IMR-90 (cell line): ENCODE measurements at regions not wholly inside any gene's neighbourhood (a gene's known extent, or its start where the extent isn't known, plus 50 kb on each side); places are given as distances from the start of the nearest gene placed in this dataset.

Source experiments
- ATAC-seq: fragments of 200-7000 bp; cut with Tn5 transposase; 2 replicates; pipeline ENCODE4 v1.9.1; 2020; ENCODE audit warnings: low read depth, mild to moderate bottlenecking, moderate library complexity
- BruUV-seq: library from RNA; stranded (reverse); fragments of 400-500 nt; replicated peaks from 2 replicates; lab custom pipeline; 2021; lab: Mats Ljungman, UMichigan
- CTCF ChIA-PET: fragments of 300-600 bp; formaldehyde crosslinking; extraction: SDS; loops from one replicate; lab custom pipeline; 2021; ENCODE audit warnings: antibody characterized with exemption; lab: Yijun Ruan, JAX
- POLR2A ChIA-PET: fragments of 300-600 bp; sonication (Branson Sonifier 250); formaldehyde crosslinking; loops from one replicate; lab custom pipeline; 2022; ENCODE audit warnings: antibody characterized with exemption; ENCODE audit not compliant: unreplicated experiment; lab: Charles Lee
- DNase-seq: peaks from one replicate; pipeline ENCODE4 v3.0.0; 2013
- H2AFZ ChIP-seq: replicated peaks from 2 replicates; pipeline ENCODE3; 2013; ENCODE audit warnings: low read length, mild to moderate bottlenecking; ENCODE audit not compliant: poor library complexity
- H2AK5ac ChIP-seq: 2 replicates; pipeline ENCODE4 v1.6.1; 2013; ENCODE audit warnings: low read depth, low read length, inconsistent platforms
- H2AK9ac ChIP-seq: replicated peaks from 2 replicates; pipeline ENCODE3; 2013; ENCODE audit warnings: mild to moderate bottlenecking, low read depth, low read length, moderate library complexity; ENCODE audit not compliant: poor library complexity
- H2BK120ac ChIP-seq: 2 replicates; pipeline ENCODE4 v1.6.1; 2013; ENCODE audit warnings: low read depth, low read length, inconsistent platforms
- H2BK15ac ChIP-seq: 3 replicates; pipeline ENCODE4 v1.6.1; 2013; ENCODE audit warnings: low read depth, low read length, inconsistent platforms
- H2BK20ac ChIP-seq: 2 replicates; pipeline ENCODE4 v1.6.1; 2013; ENCODE audit warnings: low read depth, mild to moderate bottlenecking, inconsistent platforms, low read length, moderate library complexity
- H2BK5ac ChIP-seq: 2 replicates; pipeline ENCODE4 v1.6.1; 2013; ENCODE audit warnings: mild to moderate bottlenecking, low read depth, low read length, inconsistent platforms; ENCODE audit not compliant: poor library complexity, severe bottlenecking
- H3K14ac ChIP-seq: replicated peaks from 2 replicates; pipeline ENCODE4 v1.6.1; 2013; ENCODE audit warnings: low read depth, low read length, inconsistent platforms
- H3K18ac ChIP-seq: 2 replicates; pipeline ENCODE4 v1.6.1; 2013; ENCODE audit warnings: low read depth, low read length, control low read depth
- H3K23ac ChIP-seq: 2 replicates; pipeline ENCODE4 v1.6.1; 2013; ENCODE audit warnings: low read depth, low read length, inconsistent platforms
- H3K27ac ChIP-seq: 2 replicates; pipeline ENCODE4 v1.5.1; 2013; ENCODE audit warnings: mild to moderate bottlenecking, control low read depth, low read length; ENCODE audit not compliant: insufficient read depth
- H3K27me3 ChIP-seq: 2 replicates; pipeline ENCODE4 v1.6.1; 2013; ENCODE audit warnings: low read length; ENCODE audit not compliant: control insufficient read depth, insufficient read depth
- H3K36me3 ChIP-seq: 2 replicates; pipeline ENCODE4 v1.6.1; 2013; ENCODE audit warnings: low read length, mixed read lengths; ENCODE audit not compliant: control insufficient read depth, insufficient read depth
- H3K4ac ChIP-seq: 2 replicates; pipeline ENCODE4 v1.6.1; 2013; ENCODE audit warnings: low read depth, low read length, inconsistent platforms
- H3K4me1 ChIP-seq: 2 replicates; pipeline ENCODE4 v1.6.1; 2013; ENCODE audit warnings: low read length, mixed read lengths; ENCODE audit not compliant: control insufficient read depth, insufficient read depth
- H3K4me2 ChIP-seq: 2 replicates; pipeline ENCODE4 v1.6.1; 2013; ENCODE audit warnings: low read depth, mild to moderate bottlenecking, control low read depth, low read length, moderate library complexity
- H3K4me3 ChIP-seq: 2 replicates; pipeline ENCODE4 v1.5.1; 2013; ENCODE audit warnings: low read depth, mild to moderate bottlenecking, control low read depth, low read length, moderate library complexity; ENCODE audit not compliant: insufficient read depth
- H3K56ac ChIP-seq: 2 replicates; pipeline ENCODE4 v1.6.1; 2013; ENCODE audit warnings: low read length, inconsistent platforms; ENCODE audit not compliant: insufficient read depth; ENCODE audit errors: extremely low read depth
- H3K79me1 ChIP-seq, 2 experiments: 2 replicates each; pipeline ENCODE4 v1.6.1; 2013; ENCODE audit warnings: low read length in 2 of 2, inconsistent platforms in 1 of 2, low read depth in 1 of 2
- H3K9ac ChIP-seq: 2 replicates; pipeline ENCODE4 v1.6.1; 2013; ENCODE audit warnings: low read depth, low read length, control low read depth
- H3K9me1 ChIP-seq: 2 replicates; pipeline ENCODE4 v1.6.1; 2013; ENCODE audit warnings: low read length, inconsistent platforms; ENCODE audit not compliant: insufficient read depth
- H3K9me3 ChIP-seq: 2 replicates; pipeline ENCODE4 v1.6.1; 2013; ENCODE audit warnings: low read length; ENCODE audit not compliant: control insufficient read depth, insufficient read depth
- H4K20me1 ChIP-seq: 2 replicates; pipeline ENCODE4 v1.6.1; 2013; ENCODE audit warnings: low read length, inconsistent platforms; ENCODE audit not compliant: insufficient read depth
- H4K5ac ChIP-seq: 2 replicates; pipeline ENCODE4 v1.6.1; 2013; ENCODE audit warnings: mild to moderate bottlenecking, low read depth, low read length, control low read depth
- H4K8ac ChIP-seq, 2 experiments: 2 replicates each; pipeline ENCODE4 v1.6.1; 2013; ENCODE audit warnings: low read depth in 2 of 2, low read length in 2 of 2, control low read depth in 1 of 2, inconsistent platforms in 1 of 2
- H4K91ac ChIP-seq: 2 replicates; pipeline ENCODE4 v1.6.1; 2013; ENCODE audit warnings: low read depth, low read length, inconsistent platforms; ENCODE audit not compliant: insufficient read depth
- BHLHE40 ChIP-seq: fragments of 150-350 bp; IDR thresholded peaks from 2 replicates; pipeline ENCODE4 v1.6.1; 2016; ENCODE audit warnings: mild to moderate bottlenecking, low read depth, low read length
- CHD1 ChIP-seq: IDR thresholded peaks from 2 replicates; pipeline ENCODE4 v1.6.1; 2012; ENCODE audit warnings: low read depth, low read length, improper control_type of control experiment
- FOS ChIP-seq: fragments of 150-350 bp; IDR thresholded peaks from 2 replicates; pipeline ENCODE4 v1.6.1; 2016; ENCODE audit warnings: low read depth, low read length
- MAZ ChIP-seq: IDR thresholded peaks from 2 replicates; pipeline ENCODE4 v1.6.1; 2012; ENCODE audit warnings: low read depth, mild to moderate bottlenecking, low read length, improper control_type of control experiment, moderate library complexity, borderline replicate concordance
- NFE2L2 ChIP-seq: fragments of 150-350 bp; IDR thresholded peaks from 2 replicates; pipeline ENCODE4 v1.6.1; 2016; ENCODE audit warnings: low read depth, mild to moderate bottlenecking, low read length
- RAD21 ChIP-seq: IDR thresholded peaks from 2 replicates; pipeline ENCODE4 v1.6.1; 2012; ENCODE audit warnings: low read length, improper control_type of control experiment
- RCOR1 ChIP-seq: IDR thresholded peaks from 2 replicates; pipeline ENCODE4 v1.6.1; 2012; ENCODE audit warnings: mild to moderate bottlenecking, low read length, improper control_type of control experiment; ENCODE audit not compliant: insufficient replicate concordance
- RFX5 ChIP-seq: IDR thresholded peaks from 2 replicates; pipeline ENCODE4 v1.8.0; 2012; ENCODE audit warnings: low read depth, mild to moderate bottlenecking, low read length, moderate library complexity
- whole genome bisulfite sequencing, 2 experiments: methylation state at CpG; one replicate each; pipeline versions ENCODE4 v1.1.5 to v1.1.7; 2013; ENCODE audit warnings: missing lambda C conversion rate in 2 of 2; ENCODE audit not compliant: insufficient read length in 1 of 2; ENCODE audit errors: extremely low coverage in 2 of 2; 5-methylcytosine and 5-hydroxymethylcytosine counted together
- dilution Hi-C: fragments of 300-500 bp; cut with HindIII; formaldehyde crosslinking; loops from one replicate; pipeline ENCODE4 v1.14.3; 2018; ENCODE audit warnings: low sequenced_read_pairs; ENCODE audit not compliant: unreplicated experiment
- in situ Hi-C: fragments of 300-500 bp; cut with MboI; formaldehyde crosslinking; loops from 3 replicates; pipeline ENCODE4 v1.14.3; 2019; ENCODE audit warnings: low sequenced_read_pairs, inconsistent platforms, mixed read lengths
- intact Hi-C: fragments of 100-400 bp; cut with micrococcal nuclease; formaldehyde crosslinking; loops from 2 replicates; pipeline ENCODE4 v1.10.0; 2022
- TF ChIP-seq, protein P1 (sequence below): fragments of 150-350 bp; IDR thresholded peaks from 2 replicates; pipeline ENCODE4 v1.6.1; 2017; ENCODE audit warnings: mild to moderate bottlenecking, antibody characterized with exemption, low read length, low read depth

GRCh38 chrX:7216981-7217587 is 69.1 kb upstream of the PUDP start:
- no peak overlapping the region for H2AK9ac ChIP-seq
- H3K14ac ChIP-seq: no peak overlapping the region
- no peak overlapping the region for H3K23ac ChIP-seq
- WGBS, 2 experiments: no CpG with 5 or more reads among the region's 6 CpGs
- no peak overlapping the region for H2AFZ ChIP-seq
- no peak overlapping the region for H3K4me2 ChIP-seq
- H2BK5ac ChIP-seq: no peak overlapping the region
- H4K8ac ChIP-seq: no peak overlapping the region
- no peak overlapping the region for H3K18ac ChIP-seq
- intact Hi-C loops: no loop called here
- H3K4me3 ChIP-seq: no peak overlapping the region
- CTCF ChIA-PET: no interaction called here
- no peaks in the 10 kb centered on the region for H3K4me1 ChIP-seq
- H2BK15ac ChIP-seq: no peak overlapping the region
- H4K5ac ChIP-seq: no peak overlapping the region
- H3K4ac ChIP-seq: no peak overlapping the region
- H3K9me1 ChIP-seq: no peaks in the 10 kb centered on the region
- no peaks in the 10 kb centered on the region for H4K20me1 ChIP-seq
- H3K27me3 ChIP-seq: no peaks in the 10 kb centered on the region; the same call in none of the 2 replicates
- POLR2A ChIA-PET: no interaction called here
- no peaks in the 10 kb centered on the region for H3K79me1 ChIP-seq
- no peaks in the 10 kb centered on the region for H3K36me3 ChIP-seq
- no peak for DNase-seq
- no TSS peak for BruUV-seq
- no peak overlapping the region for H3K9ac ChIP-seq
- in situ Hi-C loops: no loop called here
- H3K56ac ChIP-seq: no peak overlapping the region
- H2AK5ac ChIP-seq: no peak overlapping the region
- no peak overlapping the region for H2BK120ac ChIP-seq
- no peak for TF ChIP-seq RAD21
- TF ChIP-seq CHD1: no peak
- TF ChIP-seq BHLHE40: no peak
- no peak for TF ChIP-seq RCOR1
- TF ChIP-seq MAZ: no peak
- no peak for TF ChIP-seq RFX5
- no peak for TF ChIP-seq FOS
- TF ChIP-seq NFE2L2: no peak
- TF ChIP-seq, protein P1, sequence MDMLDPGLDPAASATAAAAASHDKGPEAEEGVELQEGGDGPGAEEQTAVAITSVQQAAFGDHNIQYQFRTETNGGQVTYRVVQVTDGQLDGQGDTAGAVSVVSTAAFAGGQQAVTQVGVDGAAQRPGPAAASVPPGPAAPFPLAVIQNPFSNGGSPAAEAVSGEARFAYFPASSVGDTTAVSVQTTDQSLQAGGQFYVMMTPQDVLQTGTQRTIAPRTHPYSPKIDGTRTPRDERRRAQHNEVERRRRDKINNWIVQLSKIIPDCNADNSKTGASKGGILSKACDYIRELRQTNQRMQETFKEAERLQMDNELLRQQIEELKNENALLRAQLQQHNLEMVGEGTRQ: no peak
- H3K27ac ChIP-seq: no peak overlapping the region
- no peak for ATAC-seq
- H2BK20ac ChIP-seq: no peak overlapping the region
- H3K9me3 ChIP-seq: no peaks in the 10 kb centered on the region
- no peak overlapping the region for H4K91ac ChIP-seq
- dilution Hi-C loops: no loop called here
